ENCODE measurements at regions not wholly inside any gene's neighbourhood (a gene's known extent, or its start where the extent isn't known, plus 50 kb on each side); places are given as distances from the start of the nearest gene placed in this dataset.

DNA sequence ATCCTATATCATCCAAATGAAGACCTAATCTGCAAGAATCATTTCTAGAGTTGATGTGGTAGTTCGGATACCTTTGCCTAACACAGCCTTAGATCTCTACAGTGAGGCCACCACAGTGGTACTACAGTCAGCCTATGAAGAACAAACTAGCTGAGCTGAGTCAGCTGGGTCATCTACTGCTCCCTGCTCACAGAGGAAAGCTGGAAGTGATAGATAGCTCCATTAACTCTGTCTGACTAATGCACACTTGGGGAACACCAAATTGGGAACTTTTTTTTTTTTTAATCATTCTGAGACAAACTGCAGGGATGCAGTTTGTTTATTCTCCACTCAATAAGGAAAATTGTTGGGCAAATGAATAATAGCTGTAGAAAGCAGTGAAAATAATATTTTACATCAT lies 1160.6 kb downstream of the PCDH9 start:
- Histone ChIP-seq H3K4me2 (no peak overlapping the region), H3K36me3 (ENCODE audit: insufficient read depth) (no peaks in the 10 kb centered on the region), H3K79me2 (replicated peaks; ENCODE audit: insufficient read depth) (no peaks in the 10 kb centered on the region), H3K4me1 (ENCODE audit: insufficient read depth) (no peaks in the 10 kb centered on the region), H2AFZ (no peak overlapping the region), H4K20me1 (replicated peaks; ENCODE audit: insufficient read depth) (no peaks in the 10 kb centered on the region), H3K9me2 (ENCODE audit: insufficient read depth) (no peaks in the 10 kb centered on the region), H3K4me3 (no peak overlapping the region), H3K27me3 (ENCODE audit: insufficient read depth) (no peaks in the 10 kb centered on the region), H3K27ac (ENCODE audit: low read depth) (no peak overlapping the region), H3F3A (replicated peaks; ENCODE audit: low read depth) (no peaks in the 10 kb centered on the region)
- Mint-ChIP-seq H3K36me3 (ENCODE audit: low read depth) (no peaks in the 10 kb centered on the region), H3K4me3 (no peak overlapping the region), H3K4me1 (peaks cover 2% of the 10 kb centered on the region; the same call in 1 of the 3 replicates), H3K27me3 (ENCODE audit: insufficient read depth, low read depth, poor library complexity) (no peaks in the 10 kb centered on the region), H3K27ac (no peak overlapping the region), H3K9me3 (no peaks in the 10 kb centered on the region)
- TF ChIP-seq CREB1 (CRISPR knock-in tag; IDR thresholded peaks at IDR 0.05; ENCODE audit: low read depth) (no peak), NANOG (IDR thresholded peaks at IDR 0.05; ENCODE audit: borderline replicate concordance) (no peak), EZH2phosphoT487 (IDR thresholded peaks at IDR 0.05; ENCODE audit: unreplicated experiment) (no peak), STAT1 (IDR thresholded peaks at IDR 0.05; ENCODE audit: unreplicated experiment) (no peak), JUNB (IDR thresholded peaks at IDR 0.05; ENCODE audit: unreplicated experiment) (no peak), ZNF331 (CRISPR knock-in tag; IDR thresholded peaks at IDR 0.05; ENCODE audit: low read depth) (no peak), ZNF114 (CRISPR knock-in tag; IDR thresholded peaks at IDR 0.05) (no peak), POLR2AphosphoS5 (IDR thresholded peaks at IDR 0.05; ENCODE audit: low read depth) (no peak)
- TF ChIP-seq, protein P1, sequence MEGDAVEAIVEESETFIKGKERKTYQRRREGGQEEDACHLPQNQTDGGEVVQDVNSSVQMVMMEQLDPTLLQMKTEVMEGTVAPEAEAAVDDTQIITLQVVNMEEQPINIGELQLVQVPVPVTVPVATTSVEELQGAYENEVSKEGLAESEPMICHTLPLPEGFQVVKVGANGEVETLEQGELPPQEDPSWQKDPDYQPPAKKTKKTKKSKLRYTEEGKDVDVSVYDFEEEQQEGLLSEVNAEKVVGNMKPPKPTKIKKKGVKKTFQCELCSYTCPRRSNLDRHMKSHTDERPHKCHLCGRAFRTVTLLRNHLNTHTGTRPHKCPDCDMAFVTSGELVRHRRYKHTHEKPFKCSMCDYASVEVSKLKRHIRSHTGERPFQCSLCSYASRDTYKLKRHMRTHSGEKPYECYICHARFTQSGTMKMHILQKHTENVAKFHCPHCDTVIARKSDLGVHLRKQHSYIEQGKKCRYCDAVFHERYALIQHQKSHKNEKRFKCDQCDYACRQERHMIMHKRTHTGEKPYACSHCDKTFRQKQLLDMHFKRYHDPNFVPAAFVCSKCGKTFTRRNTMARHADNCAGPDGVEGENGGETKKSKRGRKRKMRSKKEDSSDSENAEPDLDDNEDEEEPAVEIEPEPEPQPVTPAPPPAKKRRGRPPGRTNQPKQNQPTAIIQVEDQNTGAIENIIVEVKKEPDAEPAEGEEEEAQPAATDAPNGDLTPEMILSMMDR (conservative IDR thresholded peaks at IDR 0.05; ENCODE audit: low read depth in 2 of 2) = no peak
- ATAC-seq (no peak), DNase-seq (ENCODE audit: low spot score) (no peak)

DNA sequence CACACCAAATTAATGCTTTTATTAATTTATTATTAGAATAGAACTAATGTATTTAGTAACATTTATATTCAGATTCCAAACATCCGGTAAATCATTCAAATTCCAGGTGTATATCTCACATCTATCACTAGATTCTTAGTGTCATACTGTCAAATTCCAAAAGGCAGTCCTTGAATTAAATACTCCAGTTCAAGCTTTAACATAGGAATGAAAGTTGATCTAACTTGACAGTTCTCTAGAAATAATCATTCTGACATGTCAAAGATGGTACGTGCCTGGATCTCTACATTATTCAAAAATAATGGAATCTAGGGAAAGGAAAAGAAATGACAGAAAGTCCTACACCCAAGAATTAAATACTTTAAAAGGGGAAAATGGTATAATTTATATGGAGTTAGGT lies 1161.5 kb downstream of the PCDH9 start:
- Histone ChIP-seq H4K20me1 (replicated peaks; ENCODE audit: insufficient read depth) (no peaks in the 10 kb centered on the region), H3K27me3 (ENCODE audit: insufficient read depth) (no peaks in the 10 kb centered on the region), H3K9me2 (ENCODE audit: insufficient read depth) (no peaks in the 10 kb centered on the region), H2AFZ (no peak overlapping the region), H3K4me1 (ENCODE audit: insufficient read depth) (no peaks in the 10 kb centered on the region), H3K27ac (ENCODE audit: low read depth) (no peak overlapping the region), H3K4me3 (no peak overlapping the region), H3F3A (replicated peaks; ENCODE audit: low read depth) (no peaks in the 10 kb centered on the region), H3K36me3 (ENCODE audit: insufficient read depth) (no peaks in the 10 kb centered on the region), H3K79me2 (replicated peaks; ENCODE audit: insufficient read depth) (no peaks in the 10 kb centered on the region), H3K4me2 (no peak overlapping the region)
- TF ChIP-seq STAT1 (IDR thresholded peaks at IDR 0.05; ENCODE audit: unreplicated experiment) (no peak), EZH2phosphoT487 (IDR thresholded peaks at IDR 0.05; ENCODE audit: unreplicated experiment) (no peak), CREB1 (CRISPR knock-in tag; IDR thresholded peaks at IDR 0.05; ENCODE audit: low read depth) (no peak), REST (IDR thresholded peaks at IDR 0.05; ENCODE audit: unreplicated experiment) (no peak)
- TF ChIP-seq, protein P1 (conservative IDR thresholded peaks at IDR 0.05; ENCODE audit: low read depth in 2 of 2) = no peak
- no peak overlapping the region for H3K4me3 Mint-ChIP-seq
- H3K36me3 Mint-ChIP-seq (ENCODE audit: low read depth) = no peaks in the 10 kb centered on the region
- DNase-seq (ENCODE audit: low spot score) (no peak), ATAC-seq (no peak)
- no peaks in the 10 kb centered on the region for H3K27me3 Mint-ChIP-seq (ENCODE audit: insufficient read depth, low read depth, poor library complexity)
- peaks cover 2% of the 10 kb centered on the region; the same call in 1 of the 3 replicates for H3K4me1 Mint-ChIP-seq
- no peaks in the 10 kb centered on the region for H3K9me3 Mint-ChIP-seq
- no peak overlapping the region for H3K27ac Mint-ChIP-seq

Measured in GM23338 (cell line).